ENCODE measurements at regions not wholly inside any gene's neighbourhood (a gene's known extent, or its start where the extent isn't known, plus 50 kb on each side); places are given as distances from the start of the nearest gene placed in this dataset.

- TF ChIP-seq RFX5 (IDR thresholded peaks at IDR 0.05; ENCODE audit: low read depth, low read length) (no peak), CBX5 (IDR thresholded peaks at IDR 0.05; ENCODE audit: low read depth) (no peak), POLR2A (IDR thresholded peaks at IDR 0.05; ENCODE audit: low read depth, low read length) (no peak), SP1 (IDR thresholded peaks at IDR 0.05; ENCODE audit: low read depth, low read length) (no peak), YY1 (IDR thresholded peaks at IDR 0.05; ENCODE audit: low read depth, low read length) (no peak), USF1 (IDR thresholded peaks at IDR 0.05; ENCODE audit: borderline replicate concordance, extremely low read length, insufficient read depth, low read depth, low read length) (no peak), MXI1 (IDR thresholded peaks at IDR 0.05; ENCODE audit: low read depth, low read length) (no peak)
- TF ChIP-seq, protein P1, sequence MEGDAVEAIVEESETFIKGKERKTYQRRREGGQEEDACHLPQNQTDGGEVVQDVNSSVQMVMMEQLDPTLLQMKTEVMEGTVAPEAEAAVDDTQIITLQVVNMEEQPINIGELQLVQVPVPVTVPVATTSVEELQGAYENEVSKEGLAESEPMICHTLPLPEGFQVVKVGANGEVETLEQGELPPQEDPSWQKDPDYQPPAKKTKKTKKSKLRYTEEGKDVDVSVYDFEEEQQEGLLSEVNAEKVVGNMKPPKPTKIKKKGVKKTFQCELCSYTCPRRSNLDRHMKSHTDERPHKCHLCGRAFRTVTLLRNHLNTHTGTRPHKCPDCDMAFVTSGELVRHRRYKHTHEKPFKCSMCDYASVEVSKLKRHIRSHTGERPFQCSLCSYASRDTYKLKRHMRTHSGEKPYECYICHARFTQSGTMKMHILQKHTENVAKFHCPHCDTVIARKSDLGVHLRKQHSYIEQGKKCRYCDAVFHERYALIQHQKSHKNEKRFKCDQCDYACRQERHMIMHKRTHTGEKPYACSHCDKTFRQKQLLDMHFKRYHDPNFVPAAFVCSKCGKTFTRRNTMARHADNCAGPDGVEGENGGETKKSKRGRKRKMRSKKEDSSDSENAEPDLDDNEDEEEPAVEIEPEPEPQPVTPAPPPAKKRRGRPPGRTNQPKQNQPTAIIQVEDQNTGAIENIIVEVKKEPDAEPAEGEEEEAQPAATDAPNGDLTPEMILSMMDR (IDR thresholded peaks at IDR 0.05 in 2 of 3, conservative IDR thresholded peaks at IDR 0.05 in 1 of 3; ENCODE audit: control insufficient read depth in 2 of 3, extremely low read depth in 1 of 3, insufficient read depth in 1 of 3, low read depth in 3 of 3, low read length in 3 of 3) = no peak
- TF ChIP-seq, protein P2, sequence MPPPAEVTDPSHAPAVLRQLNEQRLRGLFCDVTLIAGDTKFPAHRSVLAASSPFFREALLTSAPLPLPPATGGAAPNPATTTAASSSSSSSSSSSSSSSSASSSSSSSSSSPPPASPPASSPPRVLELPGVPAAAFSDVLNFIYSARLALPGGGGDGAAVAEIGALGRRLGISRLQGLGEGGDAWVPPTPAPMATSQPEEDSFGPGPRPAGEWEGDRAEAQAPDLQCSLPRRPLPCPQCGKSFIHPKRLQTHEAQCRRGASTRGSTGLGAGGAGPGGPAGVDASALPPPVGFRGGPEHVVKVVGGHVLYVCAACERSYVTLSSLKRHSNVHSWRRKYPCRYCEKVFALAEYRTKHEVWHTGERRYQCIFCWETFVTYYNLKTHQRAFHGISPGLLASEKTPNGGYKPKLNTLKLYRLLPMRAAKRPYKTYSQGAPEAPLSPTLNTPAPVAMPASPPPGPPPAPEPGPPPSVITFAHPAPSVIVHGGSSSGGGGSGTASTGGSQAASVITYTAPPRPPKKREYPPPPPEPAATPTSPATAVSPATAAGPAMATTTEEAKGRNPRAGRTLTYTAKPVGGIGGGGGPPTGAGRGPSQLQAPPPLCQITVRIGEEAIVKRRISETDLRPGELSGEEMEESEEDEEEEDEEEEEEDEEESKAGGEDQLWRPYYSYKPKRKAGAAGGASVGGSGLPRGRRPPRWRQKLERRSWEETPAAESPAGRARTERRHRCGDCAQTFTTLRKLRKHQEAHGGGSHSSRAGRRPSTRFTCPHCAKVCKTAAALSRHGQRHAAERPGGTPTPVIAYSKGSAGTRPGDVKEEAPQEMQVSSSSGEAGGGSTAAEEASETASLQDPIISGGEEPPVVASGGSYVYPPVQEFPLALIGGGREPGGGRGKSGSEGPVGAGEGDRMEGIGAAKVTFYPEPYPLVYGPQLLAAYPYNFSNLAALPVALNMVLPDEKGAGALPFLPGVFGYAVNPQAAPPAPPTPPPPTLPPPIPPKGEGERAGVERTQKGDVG (CRISPR knock-in tag; IDR thresholded peaks at IDR 0.05) = no peak
- TF ChIP-seq, protein P3, sequence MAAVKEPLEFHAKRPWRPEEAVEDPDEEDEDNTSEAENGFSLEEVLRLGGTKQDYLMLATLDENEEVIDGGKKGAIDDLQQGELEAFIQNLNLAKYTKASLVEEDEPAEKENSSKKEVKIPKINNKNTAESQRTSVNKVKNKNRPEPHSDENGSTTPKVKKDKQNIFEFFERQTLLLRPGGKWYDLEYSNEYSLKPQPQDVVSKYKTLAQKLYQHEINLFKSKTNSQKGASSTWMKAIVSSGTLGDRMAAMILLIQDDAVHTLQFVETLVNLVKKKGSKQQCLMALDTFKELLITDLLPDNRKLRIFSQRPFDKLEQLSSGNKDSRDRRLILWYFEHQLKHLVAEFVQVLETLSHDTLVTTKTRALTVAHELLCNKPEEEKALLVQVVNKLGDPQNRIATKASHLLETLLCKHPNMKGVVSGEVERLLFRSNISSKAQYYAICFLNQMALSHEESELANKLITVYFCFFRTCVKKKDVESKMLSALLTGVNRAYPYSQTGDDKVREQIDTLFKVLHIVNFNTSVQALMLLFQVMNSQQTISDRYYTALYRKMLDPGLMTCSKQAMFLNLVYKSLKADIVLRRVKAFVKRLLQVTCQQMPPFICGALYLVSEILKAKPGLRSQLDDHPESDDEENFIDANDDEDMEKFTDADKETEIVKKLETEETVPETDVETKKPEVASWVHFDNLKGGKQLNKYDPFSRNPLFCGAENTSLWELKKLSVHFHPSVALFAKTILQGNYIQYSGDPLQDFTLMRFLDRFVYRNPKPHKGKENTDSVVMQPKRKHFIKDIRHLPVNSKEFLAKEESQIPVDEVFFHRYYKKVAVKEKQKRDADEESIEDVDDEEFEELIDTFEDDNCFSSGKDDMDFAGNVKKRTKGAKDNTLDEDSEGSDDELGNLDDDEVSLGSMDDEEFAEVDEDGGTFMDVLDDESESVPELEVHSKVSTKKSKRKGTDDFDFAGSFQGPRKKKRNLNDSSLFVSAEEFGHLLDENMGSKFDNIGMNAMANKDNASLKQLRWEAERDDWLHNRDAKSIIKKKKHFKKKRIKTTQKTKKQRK (IDR thresholded peaks at IDR 0.05; ENCODE audit: low read depth, low read length) = no peak
Observed at GRCh38 chr4:62130230-62130629, 930.1 kb downstream of the ADGRL3 start.

Measured in GM12878 (cell line).